ENCODE measurements at regions not wholly inside any gene's neighbourhood (a gene's known extent, or its start where the extent isn't known, plus 50 kb on each side); places are given as distances from the start of the nearest gene placed in this dataset.

DNA sequence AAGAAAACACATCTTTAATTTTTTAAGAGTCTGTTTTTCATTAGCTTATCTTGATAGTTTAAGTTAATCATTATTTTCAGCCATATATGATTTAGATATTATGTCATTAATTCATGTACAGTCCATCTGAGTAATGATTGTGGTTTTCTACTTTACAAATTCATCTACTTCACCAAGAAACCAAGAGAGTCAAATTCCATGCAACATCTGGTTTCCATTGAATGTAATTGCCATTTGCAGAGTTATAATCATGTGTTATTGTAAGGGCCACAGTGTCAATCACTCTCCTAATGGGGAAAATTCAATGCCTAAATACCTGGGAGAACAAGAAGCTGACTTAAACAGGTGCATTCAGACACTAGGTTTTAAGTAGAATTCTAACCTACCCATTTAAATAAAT is 217.2 kb upstream of the OSR1 start:
- POLR2A ChIA-PET = no interaction called here
- TF ChIP-seq ZNF384 (IDR thresholded peaks at IDR 0.05) (no peak), ELF4 (IDR thresholded peaks at IDR 0.05) (no peak), ARNT (IDR thresholded peaks at IDR 0.05) (no peak), FOXA1 (IDR thresholded peaks at IDR 0.05) (no peak), NFRKB (IDR thresholded peaks at IDR 0.05) (no peak), TARDBP (IDR thresholded peaks at IDR 0.05) (no peak), FOXM1 (IDR thresholded peaks at IDR 0.05; ENCODE audit: borderline replicate concordance) (no peak), FOXK2 (IDR thresholded peaks at IDR 0.05) (no peak), SUZ12 (IDR thresholded peaks at IDR 0.05) (no peak), LEF1 (IDR thresholded peaks at IDR 0.05; ENCODE audit: borderline replicate concordance) (no peak), L3MBTL2 (conservative IDR thresholded peaks at IDR 0.05) (no peak), HDGF (IDR thresholded peaks at IDR 0.05; ENCODE audit: borderline replicate concordance) (no peak), CTBP1 (IDR thresholded peaks at IDR 0.05; ENCODE audit: borderline replicate concordance) (no peak), BHLHE40 (IDR thresholded peaks at IDR 0.05; ENCODE audit: borderline replicate concordance) (no peak)
- no peak for DNase-seq (ENCODE audit: extremely low spot score)
- CTCF ChIA-PET = no interaction called here

DNA sequence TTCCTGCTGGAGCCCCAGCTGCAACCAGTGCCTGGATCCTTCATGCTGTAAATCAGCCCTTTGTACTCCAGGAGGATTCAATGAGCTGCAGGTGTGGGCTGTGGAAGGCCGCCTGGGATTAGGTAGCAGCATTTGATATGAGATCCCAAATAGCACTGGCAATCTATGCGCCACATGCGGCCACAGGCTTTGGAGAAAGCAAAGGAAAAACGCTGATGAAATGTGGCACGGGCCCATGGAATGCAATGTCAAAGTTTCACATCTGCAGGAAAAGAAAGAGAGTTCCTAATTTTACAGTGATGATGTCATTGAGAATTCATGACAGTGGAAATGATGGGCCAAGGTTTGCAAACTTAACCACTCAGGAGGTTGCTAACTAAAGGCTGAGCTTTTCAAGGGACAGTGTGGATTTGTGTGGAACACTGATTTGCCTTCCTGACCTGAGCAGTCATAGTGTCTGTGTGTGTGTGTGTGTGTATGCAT is 216.4 kb upstream of the OSR1 start:
- no peak for TF ChIP-seq SP1 (IDR thresholded peaks at IDR 0.05)
- TF ChIP-seq FOXK2 (IDR thresholded peaks at IDR 0.05) = no peak
- TF ChIP-seq, protein P1, sequence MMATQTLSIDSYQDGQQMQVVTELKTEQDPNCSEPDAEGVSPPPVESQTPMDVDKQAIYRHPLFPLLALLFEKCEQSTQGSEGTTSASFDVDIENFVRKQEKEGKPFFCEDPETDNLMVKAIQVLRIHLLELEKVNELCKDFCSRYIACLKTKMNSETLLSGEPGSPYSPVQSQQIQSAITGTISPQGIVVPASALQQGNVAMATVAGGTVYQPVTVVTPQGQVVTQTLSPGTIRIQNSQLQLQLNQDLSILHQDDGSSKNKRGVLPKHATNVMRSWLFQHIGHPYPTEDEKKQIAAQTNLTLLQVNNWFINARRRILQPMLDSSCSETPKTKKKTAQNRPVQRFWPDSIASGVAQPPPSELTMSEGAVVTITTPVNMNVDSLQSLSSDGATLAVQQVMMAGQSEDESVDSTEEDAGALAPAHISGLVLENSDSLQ (IDR thresholded peaks at IDR 0.05) = no peak
- no peak for TF ChIP-seq ARNT (IDR thresholded peaks at IDR 0.05)
- no peak for TF ChIP-seq L3MBTL2 (conservative IDR thresholded peaks at IDR 0.05)
- TF ChIP-seq NFRKB (IDR thresholded peaks at IDR 0.05) = no peak
- TF ChIP-seq CTBP1 (IDR thresholded peaks at IDR 0.05; ENCODE audit: borderline replicate concordance) = no peak
- TF ChIP-seq ELF4 (IDR thresholded peaks at IDR 0.05) = no peak
- no peak for DNase-seq (ENCODE audit: extremely low spot score)
- ChIA-PET CTCF (no interaction called here), POLR2A (no interaction called here)

DNA sequence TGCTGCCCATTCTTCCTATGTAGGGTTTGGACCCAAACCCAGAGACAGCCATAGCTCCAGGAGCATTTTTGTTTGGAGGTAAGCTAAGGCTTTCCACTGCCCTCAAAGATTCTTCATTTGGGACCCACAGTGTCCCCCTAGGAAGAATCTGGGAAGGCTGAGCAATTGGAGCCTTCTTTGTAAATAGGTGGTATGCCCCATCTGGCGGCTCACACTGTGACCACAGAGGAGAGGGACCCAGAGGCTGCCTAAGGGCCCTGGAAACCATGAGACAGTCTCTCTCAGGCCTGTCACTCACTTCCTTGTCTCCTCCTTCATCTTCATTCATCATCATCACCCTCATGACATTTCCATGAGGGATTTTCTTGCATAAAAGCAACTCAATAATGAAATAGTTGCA is 215.4 kb upstream of the OSR1 start:
- DNase-seq (ENCODE audit: extremely low spot score) = no peak
- ChIA-PET POLR2A (no interaction called here), CTCF (no interaction called here)
- no peak for TF ChIP-seq CTBP1 (IDR thresholded peaks at IDR 0.05; ENCODE audit: borderline replicate concordance)
- no peak for TF ChIP-seq TARDBP (IDR thresholded peaks at IDR 0.05)
- no peak for TF ChIP-seq ARNT (IDR thresholded peaks at IDR 0.05)
- TF ChIP-seq L3MBTL2 (conservative IDR thresholded peaks at IDR 0.05) = no peak

DNA sequence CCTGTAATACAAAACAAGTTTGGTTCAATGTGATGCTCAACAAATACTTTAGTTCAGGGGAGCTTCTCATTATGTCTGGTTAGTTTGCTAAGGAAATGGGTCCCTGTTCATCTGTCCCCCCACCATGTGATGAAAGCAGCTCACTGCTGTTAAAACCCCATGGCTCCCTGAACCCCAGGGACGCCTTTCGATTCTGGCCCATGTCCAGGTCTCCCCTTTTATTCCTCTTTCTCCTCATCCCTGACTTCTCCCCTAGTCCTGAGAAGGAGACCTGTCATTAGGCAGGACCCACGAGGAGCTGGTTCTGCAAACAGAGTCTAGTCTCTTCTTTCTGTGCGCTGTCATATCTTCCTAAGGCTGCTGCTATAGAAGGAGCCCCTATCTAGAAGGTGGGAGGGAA is 213.3 kb upstream of the OSR1 start:
- ChIA-PET CTCF (interaction anchor here (0.7 kb wide), 1 partner anchor 115 kb away, joined by 3 read pairs; no protein-coding TSS in a partner anchor), POLR2A (no interaction called here)
- no peak for DNase-seq (ENCODE audit: extremely low spot score)
- no peak for TF ChIP-seq CTBP1 (IDR thresholded peaks at IDR 0.05; ENCODE audit: borderline replicate concordance)
- TF ChIP-seq ELF4 (IDR thresholded peaks at IDR 0.05) = no peak
- TF ChIP-seq BHLHE40 (IDR thresholded peaks at IDR 0.05; ENCODE audit: borderline replicate concordance) = no peak
- no peak for TF ChIP-seq TARDBP (IDR thresholded peaks at IDR 0.05)
- TF ChIP-seq ZNF384 (IDR thresholded peaks at IDR 0.05) = no peak
- TF ChIP-seq ARNT (IDR thresholded peaks at IDR 0.05) = no peak
- no peak for TF ChIP-seq LEF1 (IDR thresholded peaks at IDR 0.05; ENCODE audit: borderline replicate concordance)
- no peak for TF ChIP-seq HDGF (IDR thresholded peaks at IDR 0.05; ENCODE audit: borderline replicate concordance)
- TF ChIP-seq SUZ12 (IDR thresholded peaks at IDR 0.05) = no peak
- no peak for TF ChIP-seq SP1 (IDR thresholded peaks at IDR 0.05)
- TF ChIP-seq FOXA1 (IDR thresholded peaks at IDR 0.05) = no peak
- TF ChIP-seq L3MBTL2 (conservative IDR thresholded peaks at IDR 0.05) = no peak
- TF ChIP-seq, protein P1 (IDR thresholded peaks at IDR 0.05) = no peak
- TF ChIP-seq NFRKB (IDR thresholded peaks at IDR 0.05) = no peak
- TF ChIP-seq FOXK2 (IDR thresholded peaks at IDR 0.05) = no peak
- TF ChIP-seq FOXM1 (IDR thresholded peaks at IDR 0.05; ENCODE audit: borderline replicate concordance) = no peak

DNA sequence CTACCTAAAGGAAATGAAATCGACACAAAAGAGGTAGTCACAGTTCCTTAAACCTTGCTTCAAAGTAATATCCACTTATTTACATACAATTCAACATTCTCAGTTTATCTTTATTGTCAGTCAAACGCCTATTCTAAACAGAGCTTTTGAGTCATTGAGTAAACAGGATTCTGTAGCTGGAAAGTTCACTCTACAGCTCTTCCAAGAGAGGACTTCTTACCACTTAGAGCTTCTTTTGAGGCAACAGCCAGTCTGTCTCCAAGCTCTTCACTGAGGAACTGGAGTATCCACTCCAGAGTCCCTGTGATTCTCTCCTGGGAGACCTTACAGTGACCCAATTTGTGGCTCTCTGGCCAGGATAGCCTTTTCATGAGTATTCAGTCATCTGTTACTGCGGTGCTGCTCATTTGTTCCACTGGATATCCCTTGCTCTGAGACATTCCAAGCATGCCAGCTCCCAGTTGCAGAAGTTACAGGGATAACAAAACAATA is 210.9 kb upstream of the OSR1 start:
- ChIA-PET POLR2A (no interaction called here), CTCF (no interaction called here)
- DNase-seq (ENCODE audit: extremely low spot score) = no peak
- no peak for TF ChIP-seq CTBP1 (IDR thresholded peaks at IDR 0.05; ENCODE audit: borderline replicate concordance)
- TF ChIP-seq FOXM1 (IDR thresholded peaks at IDR 0.05; ENCODE audit: borderline replicate concordance) = no peak
- TF ChIP-seq HDGF (IDR thresholded peaks at IDR 0.05; ENCODE audit: borderline replicate concordance) = no peak
- TF ChIP-seq BHLHE40 (IDR thresholded peaks at IDR 0.05; ENCODE audit: borderline replicate concordance) = no peak
- no peak for TF ChIP-seq LEF1 (IDR thresholded peaks at IDR 0.05; ENCODE audit: borderline replicate concordance)
- TF ChIP-seq, protein P1 (IDR thresholded peaks at IDR 0.05) = no peak
- TF ChIP-seq TARDBP (IDR thresholded peaks at IDR 0.05) = no peak
- TF ChIP-seq L3MBTL2 (conservative IDR thresholded peaks at IDR 0.05) = no peak
- TF ChIP-seq ZNF384 (IDR thresholded peaks at IDR 0.05) = no peak
- no peak for TF ChIP-seq SP1 (IDR thresholded peaks at IDR 0.05)
- TF ChIP-seq FOXK2 (IDR thresholded peaks at IDR 0.05) = no peak
- no peak for TF ChIP-seq ARNT (IDR thresholded peaks at IDR 0.05)
- no peak for TF ChIP-seq NFRKB (IDR thresholded peaks at IDR 0.05)

DNA sequence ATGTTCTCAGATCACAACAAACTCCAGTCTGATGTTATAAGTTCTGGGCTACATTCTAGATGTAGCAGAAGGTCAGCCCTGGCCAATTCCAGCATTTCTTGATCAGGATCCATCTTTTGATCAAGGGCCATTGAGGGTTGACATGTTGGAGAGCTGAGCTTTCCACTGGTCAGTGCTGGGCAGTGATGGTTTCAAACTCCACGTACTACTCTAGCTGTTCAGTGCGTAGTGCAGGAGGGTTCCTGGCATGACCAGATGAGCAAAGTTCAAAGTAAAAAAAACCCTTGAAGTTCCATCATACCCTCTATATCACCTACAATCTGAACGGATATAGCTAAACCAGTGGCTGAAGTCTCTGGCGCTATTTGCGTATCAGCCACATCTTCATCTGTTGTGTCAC is 210.4 kb upstream of the OSR1 start:
- ChIA-PET POLR2A (interaction anchor here (0.6 kb wide), 1 partner anchor 35 kb away, joined by 3 read pairs; no protein-coding TSS in a partner anchor), CTCF (no interaction called here)
- no peak for DNase-seq (ENCODE audit: extremely low spot score)
- TF ChIP-seq ELF4 (IDR thresholded peaks at IDR 0.05) = no peak
- no peak for TF ChIP-seq FOXA1 (IDR thresholded peaks at IDR 0.05)
- TF ChIP-seq FOXM1 (IDR thresholded peaks at IDR 0.05; ENCODE audit: borderline replicate concordance) = no peak
- no peak for TF ChIP-seq SP1 (IDR thresholded peaks at IDR 0.05)
- TF ChIP-seq ZNF384 (IDR thresholded peaks at IDR 0.05) = no peak
- no peak for TF ChIP-seq FOXK2 (IDR thresholded peaks at IDR 0.05)
- TF ChIP-seq BHLHE40 (IDR thresholded peaks at IDR 0.05; ENCODE audit: borderline replicate concordance) = no peak
- no peak for TF ChIP-seq ARNT (IDR thresholded peaks at IDR 0.05)
- TF ChIP-seq CTBP1 (IDR thresholded peaks at IDR 0.05; ENCODE audit: borderline replicate concordance) = no peak
- no peak for TF ChIP-seq TARDBP (IDR thresholded peaks at IDR 0.05)
- TF ChIP-seq SUZ12 (IDR thresholded peaks at IDR 0.05) = no peak
- TF ChIP-seq LEF1 (IDR thresholded peaks at IDR 0.05; ENCODE audit: borderline replicate concordance) = no peak
- TF ChIP-seq, protein P1 (IDR thresholded peaks at IDR 0.05) = no peak
- no peak for TF ChIP-seq HDGF (IDR thresholded peaks at IDR 0.05; ENCODE audit: borderline replicate concordance)
- TF ChIP-seq L3MBTL2 (conservative IDR thresholded peaks at IDR 0.05) = no peak
- TF ChIP-seq NFRKB (IDR thresholded peaks at IDR 0.05) = no peak
